ENCODE measurements at regions not wholly inside any gene's neighbourhood (a gene's known extent, or its start where the extent isn't known, plus 50 kb on each side); places are given as distances from the start of the nearest gene placed in this dataset.

- DNase-seq (ENCODE audit: low read depth, low spot score), result no peak
- in situ Hi-C loops (cut with HindIII; ENCODE audit: low pct_unique_long_range_greater_than_20kb, low sequenced_read_pairs), result no loop called here
Measured at GRCh38 chr11:27248576-27249509, 114.2 kb downstream of the CCDC34 start.

GRCh38 chr11:27247660-27248059 is 115.4 kb downstream of the CCDC34 start:
- in situ Hi-C loops (cut with HindIII; ENCODE audit: low pct_unique_long_range_greater_than_20kb, low sequenced_read_pairs), result no loop called here
- DNase-seq (ENCODE audit: low read depth, low spot score), result no peak

- no peak for DNase-seq (ENCODE audit: low read depth, low spot score)
- in situ Hi-C loops (cut with HindIII; ENCODE audit: low pct_unique_long_range_greater_than_20kb, low sequenced_read_pairs), result no loop called here
Measured at GRCh38 chr11:27246925-27247324, 116.1 kb downstream of the CCDC34 start.

- in situ Hi-C loops (cut with HindIII; ENCODE audit: low pct_unique_long_range_greater_than_20kb, low sequenced_read_pairs), result no loop called here
- no peak for DNase-seq (ENCODE audit: low read depth, low spot score)
Measured at GRCh38 chr11:27244900-27245299, 118.1 kb downstream of the CCDC34 start.

DNA sequence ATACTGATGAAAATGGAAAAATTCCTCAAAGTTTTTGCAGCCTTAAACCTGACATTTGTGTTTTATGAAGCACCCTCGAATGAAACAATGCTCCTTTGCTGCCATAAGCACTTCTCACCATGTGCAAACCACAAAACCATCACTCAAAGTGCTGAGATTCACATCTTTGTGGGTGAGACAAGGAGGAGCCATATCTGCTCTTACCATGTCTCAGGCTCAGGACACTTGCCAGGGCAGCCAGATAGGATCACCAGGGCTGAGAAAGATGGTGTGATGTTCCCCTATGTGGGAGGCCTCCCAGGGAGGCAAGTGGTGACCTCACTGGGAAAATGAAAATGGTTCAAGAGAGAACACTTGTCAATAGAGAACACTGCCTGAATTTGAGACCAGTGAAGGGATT is 120.4 kb downstream of the CCDC34 start:
- in situ Hi-C loops (cut with HindIII; ENCODE audit: low pct_unique_long_range_greater_than_20kb, low sequenced_read_pairs), result no loop called here
- DNase-seq (ENCODE audit: low read depth, low spot score), result no peak

- in situ Hi-C loops (cut with HindIII; ENCODE audit: low pct_unique_long_range_greater_than_20kb, low sequenced_read_pairs), result no loop called here
- peak; percentile 14 for DNase-seq (ENCODE audit: low read depth, low spot score)
Measured at GRCh38 chr11:27241311-27242122, 121.5 kb downstream of the CCDC34 start.

DNA sequence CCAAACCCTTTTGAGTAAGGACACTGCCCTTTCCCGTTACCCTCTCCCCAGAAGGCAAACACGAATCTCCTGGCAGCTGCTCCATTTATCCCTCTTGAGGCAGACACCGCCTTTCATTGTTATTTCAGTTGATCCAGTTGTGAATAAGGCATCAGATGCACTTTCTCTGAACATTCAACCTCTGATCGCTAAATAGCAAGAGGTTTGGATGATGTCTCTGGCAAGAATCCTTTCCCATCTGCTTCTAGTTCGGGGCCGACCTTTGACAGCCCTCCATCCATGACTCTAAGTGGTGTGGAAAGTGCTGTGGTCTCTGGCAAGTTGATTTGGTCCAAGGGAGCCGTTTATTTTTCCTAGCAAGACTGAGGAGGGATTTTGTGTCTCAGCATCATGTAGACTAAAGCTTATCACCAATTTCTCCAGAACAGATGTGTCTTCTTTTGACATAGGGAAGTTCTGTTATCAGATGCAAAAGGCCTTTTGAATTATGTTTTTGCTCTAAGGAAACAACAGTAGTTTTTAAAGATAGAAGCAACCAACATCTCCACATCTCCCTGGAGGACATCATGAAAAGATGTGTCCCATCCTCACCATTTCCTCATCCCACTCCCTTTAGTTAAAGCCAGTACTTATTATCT is 123.6 kb downstream of the CCDC34 start:
- DNase-seq (ENCODE audit: low read depth, low spot score), result no peak
- in situ Hi-C loops (cut with HindIII; ENCODE audit: low pct_unique_long_range_greater_than_20kb, low sequenced_read_pairs), result no loop called here

DNA sequence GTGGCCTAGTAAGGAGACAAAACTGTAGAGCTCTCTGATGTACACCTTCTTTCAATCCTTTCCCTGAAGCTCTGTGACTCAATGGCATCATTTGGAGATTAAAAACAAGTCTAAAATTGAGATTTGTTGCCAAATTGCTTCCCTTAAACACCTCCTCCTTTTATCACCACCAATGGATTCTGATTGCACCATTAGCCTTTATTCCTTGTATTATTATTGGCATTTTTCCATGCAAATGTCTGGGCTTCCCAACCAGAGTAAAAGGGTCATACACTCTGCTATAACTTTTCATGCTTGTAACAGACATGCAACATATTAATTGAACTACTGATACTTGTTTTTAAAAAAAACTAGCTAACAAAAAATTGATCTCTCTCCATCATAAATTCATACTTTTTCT is 124.2 kb downstream of the CCDC34 start:
- DNase-seq (ENCODE audit: low read depth, low spot score), result no peak
- in situ Hi-C loops (cut with HindIII; ENCODE audit: low pct_unique_long_range_greater_than_20kb, low sequenced_read_pairs), result no loop called here

GRCh38 chr11:27237643-27238042 is 125.4 kb downstream of the CCDC34 start:
- in situ Hi-C loops (cut with HindIII; ENCODE audit: low pct_unique_long_range_greater_than_20kb, low sequenced_read_pairs), result no loop called here
- DNase-seq (ENCODE audit: low read depth, low spot score), result no peak

GRCh38 chr11:27234961-27235360 is 128.1 kb downstream of the CCDC34 start:
- in situ Hi-C loops (cut with HindIII; ENCODE audit: low pct_unique_long_range_greater_than_20kb, low sequenced_read_pairs), result no loop called here
- DNase-seq (ENCODE audit: low read depth, low spot score), result no peak

DNA sequence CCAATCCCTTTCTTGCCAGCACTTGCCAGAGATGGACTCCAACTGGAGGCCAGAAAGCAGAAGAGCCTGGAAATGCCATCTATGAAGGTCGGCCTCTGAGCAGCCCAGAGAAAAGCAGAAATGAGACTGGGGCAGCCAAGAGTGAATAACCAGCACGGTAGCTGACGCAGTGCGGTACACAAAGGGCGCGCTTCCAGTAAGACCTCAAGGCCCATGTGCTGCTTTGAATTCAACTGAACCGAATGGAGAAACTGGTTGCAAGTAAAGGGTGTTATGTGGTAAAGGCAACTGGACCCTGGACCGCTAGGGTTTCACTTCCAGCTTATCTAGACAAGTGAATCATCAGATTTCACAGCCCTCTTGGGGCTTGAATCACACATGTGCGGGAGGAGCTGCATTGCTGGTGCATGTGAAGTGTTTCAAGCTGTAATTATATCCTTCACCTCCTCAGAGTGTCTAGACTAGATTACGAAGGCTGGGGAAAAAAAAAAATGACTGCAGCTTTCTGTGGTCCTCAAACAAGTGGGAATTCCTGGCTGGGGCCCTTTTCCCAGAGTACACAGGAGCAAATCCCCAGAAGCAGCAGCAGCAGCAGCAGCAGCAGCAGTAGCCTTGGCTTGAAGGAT is 128.9 kb downstream of the CCDC34 start:
- peak; percentile 36 for DNase-seq (ENCODE audit: low read depth, low spot score)
- in situ Hi-C loops (cut with HindIII; ENCODE audit: low pct_unique_long_range_greater_than_20kb, low sequenced_read_pairs), result no loop called here

- peak; percentile 47 for DNase-seq (ENCODE audit: low read depth, low spot score)
- in situ Hi-C loops (cut with HindIII; ENCODE audit: low pct_unique_long_range_greater_than_20kb, low sequenced_read_pairs), result no loop called here
Measured at GRCh38 chr11:27233654-27234042, 129.4 kb downstream of the CCDC34 start.

DNA sequence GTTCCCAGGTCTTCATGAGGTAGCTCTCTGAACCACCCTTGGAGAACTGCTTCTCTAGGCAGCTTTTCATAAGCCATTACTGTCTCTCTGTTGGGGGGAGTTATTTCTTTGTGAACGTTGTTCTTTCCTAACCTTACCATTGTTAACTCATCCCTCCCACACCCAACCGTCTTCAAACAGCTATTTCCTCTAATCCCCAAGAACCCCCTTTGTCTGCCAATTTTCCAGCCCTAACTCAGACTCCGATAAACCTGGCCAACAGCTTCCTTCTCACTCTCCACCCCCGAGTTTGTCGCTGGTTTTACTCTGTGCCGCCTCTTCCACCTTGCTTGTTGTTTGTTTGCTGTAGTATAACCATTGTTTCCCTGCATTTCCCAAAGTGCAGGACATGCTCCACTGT is 131.5 kb downstream of the CCDC34 start:
- no peak for DNase-seq (ENCODE audit: low read depth, low spot score)
- in situ Hi-C loops (cut with HindIII; ENCODE audit: low pct_unique_long_range_greater_than_20kb, low sequenced_read_pairs), result no loop called here

DNA sequence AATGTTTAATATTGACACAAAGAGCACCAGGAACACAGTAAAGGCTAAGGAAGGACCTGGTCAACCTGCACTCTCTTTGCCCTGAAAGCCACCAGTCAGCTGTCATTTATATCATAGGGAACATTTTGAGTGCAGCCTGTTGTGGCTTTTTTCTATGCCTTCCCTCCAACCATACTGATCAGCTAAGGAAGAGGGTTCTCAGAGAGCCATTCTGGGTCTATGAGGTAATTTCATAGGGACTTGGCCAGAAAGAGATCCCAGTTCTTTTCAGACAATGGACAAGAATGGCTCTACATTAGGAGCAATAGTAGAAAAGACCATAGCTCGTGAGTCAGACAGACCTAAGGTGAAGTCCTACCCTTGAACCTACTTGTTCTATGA is 132.8 kb downstream of the CCDC34 start:
- in situ Hi-C loops (cut with HindIII; ENCODE audit: low pct_unique_long_range_greater_than_20kb, low sequenced_read_pairs), result no loop called here
- DNase-seq (ENCODE audit: low read depth, low spot score), result no peak

DNA sequence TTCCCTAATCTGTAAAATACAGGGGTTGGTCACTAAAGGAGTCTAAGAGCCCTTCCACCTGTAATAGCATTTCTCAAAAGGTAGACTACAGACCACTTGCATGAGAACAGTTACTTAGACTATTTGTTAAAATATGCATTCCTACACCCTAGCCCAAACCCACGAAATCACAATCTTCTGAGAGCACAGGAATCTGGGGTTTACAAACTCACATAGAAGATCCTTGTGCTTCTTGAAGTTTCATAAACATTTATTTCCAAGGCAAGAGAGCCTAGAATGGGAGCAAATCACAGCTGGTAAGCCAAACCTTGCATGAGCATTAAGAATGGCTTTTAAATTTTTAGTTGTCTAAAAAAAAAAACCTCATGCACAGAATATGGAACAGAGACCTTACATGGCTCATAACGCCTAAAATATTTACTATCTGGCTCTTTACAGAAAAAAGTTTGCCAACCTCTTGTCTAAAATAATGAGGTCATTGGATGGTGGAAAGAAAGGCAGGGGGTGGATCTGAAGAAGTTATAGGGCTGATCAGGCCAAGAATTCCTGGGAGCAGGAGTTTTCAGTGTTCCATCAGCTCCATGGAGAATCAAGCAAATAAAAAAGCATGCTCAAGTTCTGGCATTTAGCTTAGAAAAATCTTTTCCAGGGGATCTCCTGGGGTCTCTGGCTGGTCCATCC is 133.4 kb downstream of the CCDC34 start:
- no peak for DNase-seq (ENCODE audit: low read depth, low spot score)
- in situ Hi-C loops (cut with HindIII; ENCODE audit: low pct_unique_long_range_greater_than_20kb, low sequenced_read_pairs), result no loop called here

- no peak for DNase-seq (ENCODE audit: low read depth, low spot score)
- in situ Hi-C loops (cut with HindIII; ENCODE audit: low pct_unique_long_range_greater_than_20kb, low sequenced_read_pairs), result no loop called here
Measured at GRCh38 chr11:27228906-27229290, 134.1 kb downstream of the CCDC34 start.

DNA sequence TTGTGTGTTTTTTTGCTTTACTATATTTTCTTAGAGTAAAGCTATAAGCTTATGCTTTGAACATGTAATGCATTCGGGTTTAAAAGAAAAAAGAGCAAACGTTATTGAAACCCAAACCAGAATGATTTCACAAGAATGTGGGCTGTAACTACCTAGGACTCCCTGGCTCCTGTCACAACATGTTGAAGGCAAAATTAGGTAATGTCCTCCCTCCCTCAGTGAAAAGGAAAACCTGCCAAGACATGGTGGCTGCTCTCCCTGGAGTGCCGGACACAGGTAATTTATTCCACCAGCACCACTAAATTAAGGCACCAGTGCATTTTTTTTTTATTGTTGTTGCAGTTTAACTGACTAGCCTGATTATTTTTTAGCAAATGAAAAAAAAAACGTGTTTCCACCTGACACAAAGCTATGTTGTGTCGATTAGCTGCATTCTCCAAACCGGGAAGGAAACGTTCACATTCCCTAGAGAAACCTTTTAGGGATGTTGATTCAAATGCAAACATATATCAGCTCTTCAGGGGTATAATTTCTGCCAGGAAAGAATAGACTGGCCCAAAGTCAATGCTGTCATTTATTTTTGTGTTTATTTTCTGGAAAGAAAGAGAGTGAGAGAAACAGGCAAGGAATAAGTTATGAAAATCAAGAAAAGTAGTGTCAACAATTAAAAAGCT is 134.6 kb downstream of the CCDC34 start:
- in situ Hi-C loops (cut with HindIII; ENCODE audit: low pct_unique_long_range_greater_than_20kb, low sequenced_read_pairs), result no loop called here

More for the DNA sequence above, 134.6 kb downstream of the CCDC34 start:
- DNase-seq (ENCODE audit: low read depth, low spot score), result no peak
